Naive B cell (primary cell): ENCODE measurements at regions not wholly inside any gene's neighbourhood (a gene's known extent, or its start where the extent isn't known, plus 50 kb on each side); places are given as distances from the start of the nearest gene placed in this dataset.
"Not testable (repeated sequence)": the region's sequence is repeated elsewhere in the genome, so short reads cannot be mapped to it uniquely, and the experiment has no call there.

Experiments
- ATAC-seq, 2 donors: fragments of 150-1000 bp; cut with Tn5 transposase; 2 replicates each; pipeline ENCODE4 v1.10.0; 2021; ENCODE audit warnings: low read depth in 2 of 2, mild to moderate bottlenecking in 2 of 2, moderate library complexity in 2 of 2
- DNase-seq: peaks from one replicate; pipeline ENCODE4 v3.0.0; 2022
- H3K27ac Mint-ChIP-seq, 6 donors: one replicate each; pipeline ENCODE4 v1.8.0; 2020 to 2022; ENCODE audit warnings: mild to moderate bottlenecking in 6 of 6, mixed read lengths in 6 of 6, moderate library complexity in 5 of 6, inconsistent platforms in 2 of 6
- H3K27me3 Mint-ChIP-seq, 3 donors: one replicate each; pipeline ENCODE4 v1.8.0; 2021 to 2022; ENCODE audit warnings: mixed read lengths in 3 of 3, mild to moderate bottlenecking in 1 of 3
- H3K36me3 Mint-ChIP-seq, 2 donors: one replicate each; pipeline ENCODE4 v1.8.0; 2020 to 2022; ENCODE audit warnings: mixed read lengths in 2 of 2, inconsistent platforms in 1 of 2, mild to moderate bottlenecking in 1 of 2
- H3K4me1 Mint-ChIP-seq, 3 donors: one replicate each; pipeline ENCODE4 v1.8.0; 2020 to 2022; ENCODE audit warnings: mixed read lengths in 3 of 3, inconsistent platforms in 1 of 3, mild to moderate bottlenecking in 1 of 3, moderate library complexity in 1 of 3
- H3K4me3 Mint-ChIP-seq, 8 donors: one replicate each; pipeline ENCODE4 v1.8.0; 2020 to 2022; ENCODE audit warnings: mild to moderate bottlenecking in 8 of 8, mixed read lengths in 8 of 8, moderate library complexity in 8 of 8, inconsistent platforms in 2 of 8
- H3K9me3 Mint-ChIP-seq, 7 donors: one replicate each; pipeline ENCODE4 v1.8.0; 2020 to 2022; ENCODE audit warnings: mixed read lengths in 7 of 7, mild to moderate bottlenecking in 5 of 7, inconsistent platforms in 2 of 7, moderate library complexity in 1 of 7

GRCh38 chr12:88707800-88708199, 127.5 kb upstream of the KITLG start:
- DNase-seq (no peak), ATAC-seq (no peak)
- H3K9me3 Mint-ChIP-seq: peaks cover 4 to 31% (median 12%) of the 10 kb centered on the region in 7 donors
- H3K4me3 Mint-ChIP-seq: no peak overlapping the region
- no peaks in the 10 kb centered on the region for H3K27me3 Mint-ChIP-seq
- H3K27ac Mint-ChIP-seq: no peak overlapping the region
- no peaks in the 10 kb centered on the region for H3K36me3 Mint-ChIP-seq
- H3K4me1 Mint-ChIP-seq: no peaks in the 10 kb centered on the region

- no peaks in the 10 kb centered on the region for H3K36me3 Mint-ChIP-seq
- no peak for DNase-seq
- no peaks in the 10 kb centered on the region for H3K4me1 Mint-ChIP-seq
- H3K27ac Mint-ChIP-seq: no peak overlapping the region
- no peak overlapping the region for H3K4me3 Mint-ChIP-seq
- peaks cover 4 to 26% (median 10%) of the 10 kb centered on the region in 7 donors for H3K9me3 Mint-ChIP-seq
- ATAC-seq: no peak
- no peaks in the 10 kb centered on the region for H3K27me3 Mint-ChIP-seq
These were observed 126.0 kb upstream of the KITLG start for GRCh38 chr12:88706286-88706685.

GRCh38 chr12:88703790-88704189, 123.5 kb upstream of the KITLG start:
- H3K9me3 Mint-ChIP-seq: peaks cover 1 to 26% (median 10%) of the 10 kb centered on the region in 7 donors
- H3K36me3 Mint-ChIP-seq: no peaks in the 10 kb centered on the region
- H3K27me3 Mint-ChIP-seq: no peaks in the 10 kb centered on the region
- H3K4me1 Mint-ChIP-seq: no peaks in the 10 kb centered on the region
- ATAC-seq: no peak
- H3K27ac Mint-ChIP-seq: no peak overlapping the region
- H3K4me3 Mint-ChIP-seq: no peak overlapping the region
- no peak for DNase-seq

GRCh38 chr12:88698471-88698870, 118.2 kb upstream of the KITLG start:
- Mint-ChIP-seq H3K4me3 (no peak overlapping the region), H3K4me1 (no peaks in the 10 kb centered on the region), H3K9me3 (peaks cover 0 to 21% (median 2%) of the 10 kb centered on the region in 7 donors), H3K27me3 (no peaks in the 10 kb centered on the region), H3K27ac (no peak overlapping the region), H3K36me3 (peaks cover 4 to 7% of the 10 kb centered on the region in 2 donors)
- DNase-seq (no peak), ATAC-seq (no peak)

- Mint-ChIP-seq H3K27ac (no peak overlapping the region), H3K27me3 (no peaks in the 10 kb centered on the region), H3K4me3 (no peak overlapping the region)
These were observed 113.7 kb upstream of the KITLG start for GRCh38 chr12:88693837-88694445.

GRCh38 chr12:88691811-88692210, 111.5 kb upstream of the KITLG start:
- Mint-ChIP-seq H3K4me3 (no peak overlapping the region), H3K4me1 (no peaks in the 10 kb centered on the region), H3K27me3 (no peaks in the 10 kb centered on the region), H3K9me3 (peaks cover 0 to 21% (median 9%) of the 10 kb centered on the region in 7 donors), H3K27ac (no peak overlapping the region), H3K36me3 (peaks cover 4 to 7% of the 10 kb centered on the region in 2 donors)
- no peak for ATAC-seq
- no peak for DNase-seq

More at GRCh38 chr12:88693837-88694445, 113.7 kb upstream of the KITLG start:
- no peak for DNase-seq
- no peak for ATAC-seq
- no peaks in the 10 kb centered on the region for H3K4me1 Mint-ChIP-seq
- H3K36me3 Mint-ChIP-seq: peaks cover 4 to 7% of the 10 kb centered on the region in 2 donors
- H3K9me3 Mint-ChIP-seq: peaks cover 0 to 21% (median 9%) of the 10 kb centered on the region in 7 donors

GRCh38 chr12:88684610-88685009, 104.3 kb upstream of the KITLG start:
- Mint-ChIP-seq H3K27me3 (no peaks in the 10 kb centered on the region), H3K4me3 (no peak overlapping the region), H3K36me3 (no peaks in the 10 kb centered on the region), H3K9me3 (peaks cover 0 to 8% (median 4%) of the 10 kb centered on the region in 7 donors), H3K4me1 (no peaks in the 10 kb centered on the region), H3K27ac (no peak overlapping the region)
- ATAC-seq (no peak), DNase-seq (no peak)

- ATAC-seq (no peak), DNase-seq (no peak)
- H3K36me3 Mint-ChIP-seq: no peaks in the 10 kb centered on the region
- peaks cover 0 to 8% (median under 1%) of the 10 kb centered on the region in 7 donors for H3K9me3 Mint-ChIP-seq
- no peaks in the 10 kb centered on the region for H3K4me1 Mint-ChIP-seq
- no peak overlapping the region for H3K27ac Mint-ChIP-seq
- H3K27me3 Mint-ChIP-seq: no peaks in the 10 kb centered on the region
- H3K4me3 Mint-ChIP-seq: no peak overlapping the region
These were observed 103.9 kb upstream of the KITLG start for GRCh38 chr12:88684170-88684569.

GRCh38 chr12:88683628-88684027, 103.4 kb upstream of the KITLG start:
- DNase-seq (no peak), ATAC-seq (no peak)
- no peak overlapping the region for H3K27ac Mint-ChIP-seq
- H3K27me3 Mint-ChIP-seq: no peaks in the 10 kb centered on the region
- H3K9me3 Mint-ChIP-seq: peaks cover 0 to 8% (median 0%) of the 10 kb centered on the region in 7 donors
- H3K4me3 Mint-ChIP-seq: no peak overlapping the region
- no peaks in the 10 kb centered on the region for H3K36me3 Mint-ChIP-seq
- H3K4me1 Mint-ChIP-seq: no peaks in the 10 kb centered on the region

- peaks cover 0 to 8% (median 0%) of the 10 kb centered on the region in 7 donors for H3K9me3 Mint-ChIP-seq
- H3K27me3 Mint-ChIP-seq: no peaks in the 10 kb centered on the region
- no peaks in the 10 kb centered on the region for H3K36me3 Mint-ChIP-seq
- ATAC-seq (no peak), DNase-seq (no peak)
- H3K4me1 Mint-ChIP-seq: no peaks in the 10 kb centered on the region
- H3K4me3 Mint-ChIP-seq: no peak overlapping the region
- no peak overlapping the region for H3K27ac Mint-ChIP-seq
These were observed 101.0 kb upstream of the KITLG start for GRCh38 chr12:88681271-88681670.

GRCh38 chr12:88677464-88677863, 97.2 kb upstream of the KITLG start:
- peaks cover 0 to 6% (median under 1%) of the 10 kb centered on the region in 7 donors for H3K9me3 Mint-ChIP-seq

GRCh38 chr12:88667615-88668014, 87.3 kb upstream of the KITLG start:
- H3K27ac Mint-ChIP-seq, H3K36me3 Mint-ChIP-seq, H3K27me3 Mint-ChIP-seq, DNase-seq, ATAC-seq, H3K4me1 Mint-ChIP-seq, H3K4me3 Mint-ChIP-seq: not testable (repeated sequence)
- peaks cover 0 to 17% (median 7%) of the 10 kb centered on the region in 7 donors for H3K9me3 Mint-ChIP-seq

More at GRCh38 chr12:88677464-88677863, 97.2 kb upstream of the KITLG start:
- Mint-ChIP-seq H3K4me1 (no peaks in the 10 kb centered on the region), H3K27me3 (no peaks in the 10 kb centered on the region), H3K36me3 (no peaks in the 10 kb centered on the region), H3K4me3 (no peak overlapping the region), H3K27ac (no peak overlapping the region)
- DNase-seq: no peak
- no peak for ATAC-seq

- Mint-ChIP-seq H3K36me3 (no peaks in the 10 kb centered on the region), H3K4me3 (no peak overlapping the region), H3K9me3 (peaks cover 0 to 14% (median 3%) of the 10 kb centered on the region in 7 donors), H3K27me3 (no peaks in the 10 kb centered on the region), H3K27ac (no peak overlapping the region), H3K4me1 (no peaks in the 10 kb centered on the region)
- no peak for DNase-seq
- no peak for ATAC-seq
These were observed 84.8 kb upstream of the KITLG start for GRCh38 chr12:88665071-88665470.

- peaks cover 0 to 14% (median 0%) of the 10 kb centered on the region in 7 donors for H3K9me3 Mint-ChIP-seq
- ATAC-seq (no peak), DNase-seq (no peak)
- H3K27ac Mint-ChIP-seq: no peak overlapping the region
- H3K36me3 Mint-ChIP-seq: no peaks in the 10 kb centered on the region
- no peak overlapping the region for H3K4me3 Mint-ChIP-seq
- no peaks in the 10 kb centered on the region for H3K27me3 Mint-ChIP-seq
- no peaks in the 10 kb centered on the region for H3K4me1 Mint-ChIP-seq
These were observed 82.7 kb upstream of the KITLG start for GRCh38 chr12:88662961-88663360.
